ENCODE measurements at regions not wholly inside any gene's neighbourhood (a gene's known extent, or its start where the extent isn't known, plus 50 kb on each side); places are given as distances from the start of the nearest gene placed in this dataset.
"Not testable (repeated sequence)": the region's sequence is repeated elsewhere in the genome, so short reads cannot be mapped to it uniquely, and the experiment has no call there.

DNA sequence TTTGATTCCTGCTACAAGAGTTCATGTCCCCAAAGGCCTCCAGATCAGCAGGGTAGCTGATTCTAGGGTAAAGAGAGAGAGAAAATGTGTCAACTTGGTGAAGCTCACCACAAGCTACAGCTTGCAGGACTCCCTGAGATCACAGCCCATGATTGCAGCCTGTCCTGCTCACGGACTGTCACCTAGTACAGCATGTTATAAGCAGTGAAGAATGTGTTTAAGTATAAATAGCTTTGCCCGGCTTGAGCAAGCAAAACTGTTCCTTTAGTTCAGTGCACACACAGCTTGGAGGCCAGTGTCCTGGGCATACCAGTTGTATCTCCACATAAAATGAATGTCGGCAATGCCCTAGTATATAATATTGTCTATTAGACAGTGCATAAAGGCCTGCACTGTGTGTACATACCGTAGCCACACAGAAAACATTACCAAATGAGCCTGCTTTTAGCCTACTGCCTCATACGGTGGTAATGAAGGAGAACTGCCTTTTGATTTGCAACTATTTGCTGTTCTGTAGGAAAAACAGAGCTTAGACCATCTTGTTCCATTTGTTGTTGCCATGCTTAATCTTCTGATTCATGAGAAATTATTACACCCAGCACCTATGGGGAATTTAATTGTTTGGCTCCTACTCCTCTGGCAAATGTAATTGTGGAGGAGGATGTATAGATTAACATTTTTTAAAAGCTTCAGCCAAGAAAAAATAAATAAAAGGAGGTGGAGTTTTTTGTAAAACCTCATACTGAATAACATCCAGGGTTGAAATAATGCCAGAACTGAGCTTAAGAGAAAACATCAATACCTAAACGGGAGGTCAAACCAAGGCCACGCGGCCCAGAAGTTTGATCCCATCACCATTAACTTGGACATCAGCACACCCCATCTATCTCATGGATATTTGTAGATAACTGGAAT lies 108.1 kb upstream of the G2E3 start:
- no peak for DNase-seq

GRCh38 chr14:30456296-30456695 lies 102.7 kb upstream of the G2E3 start:
- no peak for DNase-seq

- DNase-seq = no peak
Observed at GRCh38 chr14:30462358-30462757, 96.6 kb upstream of the G2E3 start.

DNA sequence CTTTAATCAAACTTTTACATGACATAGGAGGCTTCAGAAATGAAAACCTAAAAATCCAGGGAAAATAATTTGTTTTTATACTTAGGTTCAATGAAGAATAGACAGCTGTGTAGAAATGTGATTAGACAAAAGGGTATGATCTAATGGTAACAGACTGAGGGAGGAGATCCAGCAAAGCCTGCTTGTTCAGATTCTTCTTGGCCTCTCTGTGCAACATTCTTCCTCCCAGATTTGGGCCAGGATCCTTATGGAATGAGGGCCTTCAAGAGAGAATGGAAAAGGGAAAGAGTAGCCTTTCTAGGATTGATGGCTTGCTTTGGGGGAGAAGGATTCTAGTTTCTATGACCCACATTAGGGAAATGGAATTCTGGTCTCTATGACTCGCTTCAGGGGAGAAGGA lies 94.5 kb upstream of the G2E3 start:
- no peak for DNase-seq

GRCh38 chr14:30468354-30468753 lies 90.6 kb upstream of the G2E3 start:
- no peak for DNase-seq

GRCh38 chr14:30471980-30472379 lies 87.0 kb upstream of the G2E3 start:
- DNase-seq = no peak

GRCh38 chr14:30473846-30474696 lies 84.9 kb upstream of the G2E3 start:
- not testable (repeated sequence) for DNase-seq

DNA sequence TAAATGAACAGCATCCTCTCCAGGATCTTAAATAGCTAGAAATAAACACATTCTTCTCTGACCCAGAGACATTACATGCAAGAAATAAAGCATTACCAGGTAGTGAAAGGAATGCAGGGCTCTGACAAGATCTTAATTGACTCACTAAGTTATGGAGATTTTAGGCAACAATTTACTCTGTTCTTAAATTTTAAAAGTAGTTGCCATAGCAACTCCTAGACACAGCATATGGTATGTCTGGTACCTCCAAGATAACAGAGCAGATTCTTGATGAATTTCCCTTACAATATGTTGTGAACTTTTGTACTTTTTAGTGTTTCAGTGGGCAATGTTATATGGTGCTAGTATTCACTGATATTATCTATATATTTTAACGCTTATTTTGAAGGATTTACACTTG lies 76.7 kb upstream of the G2E3 start:
- no peak for DNase-seq

- no peak for DNase-seq
Observed at GRCh38 chr14:30484201-30484600, 74.8 kb upstream of the G2E3 start.

GRCh38 chr14:30484976-30485375 lies 74.0 kb upstream of the G2E3 start:
- no peak for DNase-seq

- DNase-seq = no peak
Observed at GRCh38 chr14:30496852-30497251, 62.1 kb upstream of the G2E3 start.

DNA sequence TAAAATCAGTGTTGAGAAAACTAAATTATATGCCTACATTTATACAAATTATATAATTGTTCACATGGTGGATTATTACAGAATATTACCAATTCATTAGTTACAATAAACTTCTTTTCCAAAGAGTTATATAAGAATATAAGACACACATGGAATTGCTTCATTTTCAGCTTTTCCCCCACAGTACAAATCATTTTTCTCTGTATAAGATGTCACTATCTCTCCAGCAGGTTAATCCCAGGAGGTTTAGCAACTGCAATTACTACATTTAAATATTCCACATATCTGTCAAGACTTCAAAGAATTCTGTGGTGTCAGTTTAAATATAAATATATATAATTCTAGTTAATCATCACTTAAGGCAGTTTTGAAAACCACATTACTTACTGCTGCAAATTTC lies 59.6 kb upstream of the G2E3 start:
- no peak for DNase-seq

DNA sequence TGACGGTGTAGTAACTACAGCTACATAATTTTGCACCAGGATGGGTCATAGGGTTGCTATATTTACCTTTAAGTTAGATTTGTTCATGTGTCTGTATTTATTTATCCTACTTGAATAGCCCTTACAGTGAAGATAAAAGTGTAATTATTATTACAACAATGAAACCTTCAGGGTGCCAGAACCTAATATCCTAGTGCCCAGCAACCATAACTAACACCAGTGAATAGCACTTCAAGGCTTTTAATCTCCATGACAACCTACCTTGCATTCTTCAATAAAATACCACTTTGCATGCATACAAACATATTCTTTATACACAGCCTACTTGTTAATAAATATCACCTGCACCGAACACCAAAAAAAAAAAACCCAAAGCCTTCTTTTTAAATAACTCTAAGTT lies 58.7 kb upstream of the G2E3 start:
- DNase-seq = no peak

GRCh38 chr14:30507209-30507608 lies 51.7 kb upstream of the G2E3 start:
- DNase-seq = no peak

All from midbrain (tissue), 1 donor.